Glutamatergic neuron (in vitro differentiated cells): ENCODE measurements at regions not wholly inside any gene's neighbourhood (a gene's known extent, or its start where the extent isn't known, plus 50 kb on each side); places are given as distances from the start of the nearest gene placed in this dataset.

Source experiments
- DNase-seq: peaks from one replicate; pipeline ENCODE4 v3.0.0; 2022
- H3K27ac Mint-ChIP-seq: one replicate; pipeline ENCODE4 v1.8.0; 2020; ENCODE audit warnings: mild to moderate bottlenecking, mixed read lengths, inconsistent platforms; ENCODE audit not compliant: unreplicated experiment
- H3K27me3 Mint-ChIP-seq: one replicate; pipeline ENCODE4 v1.8.0; 2020; ENCODE audit warnings: mild to moderate bottlenecking, moderate library complexity, mixed read lengths, inconsistent platforms; ENCODE audit not compliant: unreplicated experiment
- H3K36me3 Mint-ChIP-seq: one replicate; pipeline ENCODE4 v1.8.0; 2020; ENCODE audit warnings: mild to moderate bottlenecking, mixed read lengths, inconsistent platforms; ENCODE audit not compliant: unreplicated experiment
- H3K4me1 Mint-ChIP-seq: one replicate; pipeline ENCODE4 v1.8.0; 2020; ENCODE audit warnings: mild to moderate bottlenecking, low read depth, mixed read lengths, inconsistent platforms; ENCODE audit not compliant: unreplicated experiment
- H3K4me3 Mint-ChIP-seq: one replicate; pipeline ENCODE4 v1.8.0; 2020; ENCODE audit warnings: mild to moderate bottlenecking, mixed read lengths, inconsistent platforms; ENCODE audit not compliant: unreplicated experiment
- H3K9me3 Mint-ChIP-seq: one replicate; pipeline ENCODE4 v1.8.0; 2020; ENCODE audit warnings: mild to moderate bottlenecking, moderate library complexity, mixed read lengths, inconsistent platforms; ENCODE audit not compliant: unreplicated experiment
- TF ChIP-seq, protein P1 (sequence below): fragments of 200-600 bp; sonication (generic); IDR thresholded peaks from one replicate; pipeline ENCODE4 v1.5.0; 2021; ENCODE audit not compliant: partially characterized antibody, unreplicated experiment

- Mint-ChIP-seq H3K27me3 (no peaks in the 10 kb centered on the region), H3K4me1 (no peaks in the 10 kb centered on the region), H3K36me3 (no peaks in the 10 kb centered on the region), H3K9me3 (peaks cover 3% of the 10 kb centered on the region), H3K4me3 (no peak overlapping the region), H3K27ac (no peak overlapping the region)
- TF ChIP-seq, protein P1, sequence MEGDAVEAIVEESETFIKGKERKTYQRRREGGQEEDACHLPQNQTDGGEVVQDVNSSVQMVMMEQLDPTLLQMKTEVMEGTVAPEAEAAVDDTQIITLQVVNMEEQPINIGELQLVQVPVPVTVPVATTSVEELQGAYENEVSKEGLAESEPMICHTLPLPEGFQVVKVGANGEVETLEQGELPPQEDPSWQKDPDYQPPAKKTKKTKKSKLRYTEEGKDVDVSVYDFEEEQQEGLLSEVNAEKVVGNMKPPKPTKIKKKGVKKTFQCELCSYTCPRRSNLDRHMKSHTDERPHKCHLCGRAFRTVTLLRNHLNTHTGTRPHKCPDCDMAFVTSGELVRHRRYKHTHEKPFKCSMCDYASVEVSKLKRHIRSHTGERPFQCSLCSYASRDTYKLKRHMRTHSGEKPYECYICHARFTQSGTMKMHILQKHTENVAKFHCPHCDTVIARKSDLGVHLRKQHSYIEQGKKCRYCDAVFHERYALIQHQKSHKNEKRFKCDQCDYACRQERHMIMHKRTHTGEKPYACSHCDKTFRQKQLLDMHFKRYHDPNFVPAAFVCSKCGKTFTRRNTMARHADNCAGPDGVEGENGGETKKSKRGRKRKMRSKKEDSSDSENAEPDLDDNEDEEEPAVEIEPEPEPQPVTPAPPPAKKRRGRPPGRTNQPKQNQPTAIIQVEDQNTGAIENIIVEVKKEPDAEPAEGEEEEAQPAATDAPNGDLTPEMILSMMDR, result no peak
- no peak for DNase-seq
Observed at GRCh38 chr13:56988543-56988942, 152.2 kb upstream of the PRR20A start.

DNA sequence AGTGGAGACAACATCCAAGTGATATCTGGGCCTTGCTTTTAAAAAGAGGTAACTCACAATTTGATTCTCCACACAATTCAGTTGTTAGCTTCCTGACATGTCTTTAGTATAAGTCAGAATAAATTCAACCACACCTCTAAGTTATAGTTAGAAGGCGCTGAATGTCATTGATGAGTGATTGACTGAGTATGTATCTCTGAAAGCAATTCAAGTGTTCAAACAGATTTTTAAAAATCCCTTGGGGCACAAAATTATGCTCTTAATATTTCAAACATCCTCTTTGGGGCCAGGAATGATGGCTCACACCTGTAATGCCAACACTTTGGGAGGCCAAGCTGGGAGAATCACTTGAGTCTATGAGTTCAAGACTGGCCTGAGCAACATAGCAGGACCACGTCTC, 137.0 kb upstream of the PRR20A start:
- H3K4me3 Mint-ChIP-seq, result no peak overlapping the region
- no peaks in the 10 kb centered on the region for H3K4me1 Mint-ChIP-seq
- peaks cover 2% of the 10 kb centered on the region for H3K9me3 Mint-ChIP-seq

DNA sequence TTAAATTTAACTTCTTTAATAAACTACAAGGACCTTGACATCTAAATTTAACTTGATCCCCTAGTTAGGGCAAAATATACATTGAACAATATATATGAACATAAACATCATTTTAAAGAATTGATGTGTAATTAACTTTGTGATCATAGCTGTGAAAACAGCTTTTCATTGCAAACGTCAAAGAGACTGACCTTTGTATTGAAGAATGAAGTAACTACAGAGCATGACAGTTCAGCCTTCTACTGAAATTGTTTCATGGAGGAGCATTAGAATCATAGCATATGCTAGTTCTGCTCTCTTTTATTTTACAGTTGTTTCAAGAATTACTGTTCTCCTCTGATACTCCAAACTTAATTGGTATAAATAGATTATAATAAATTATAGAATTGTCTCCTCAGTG, 123.4 kb upstream of the PRR20A start:
- Mint-ChIP-seq H3K27ac (no peak overlapping the region), H3K36me3 (no peaks in the 10 kb centered on the region)

More for the DNA sequence above, 137.0 kb upstream of the PRR20A start:
- Mint-ChIP-seq H3K27ac (no peak overlapping the region), H3K27me3 (no peaks in the 10 kb centered on the region), H3K36me3 (no peaks in the 10 kb centered on the region)
- TF ChIP-seq, protein P1, result no peak
- DNase-seq, result no peak

GRCh38 chr13:57018915-57019314, 121.8 kb upstream of the PRR20A start:
- Mint-ChIP-seq H3K9me3 (peaks cover 2% of the 10 kb centered on the region), H3K4me3 (no peak overlapping the region), H3K4me1 (no peaks in the 10 kb centered on the region), H3K36me3 (peaks cover 4% of the 10 kb centered on the region), H3K27me3 (peaks cover 1% of the 10 kb centered on the region), H3K27ac (no peak overlapping the region)
- TF ChIP-seq, protein P1, result no peak
- no peak for DNase-seq

More for the DNA sequence above, 123.4 kb upstream of the PRR20A start:
- H3K4me1 Mint-ChIP-seq, result no peaks in the 10 kb centered on the region
- peaks cover 1% of the 10 kb centered on the region for H3K27me3 Mint-ChIP-seq
- TF ChIP-seq, protein P1, result no peak
- DNase-seq, result no peak
- peaks cover 2% of the 10 kb centered on the region for H3K9me3 Mint-ChIP-seq
- H3K4me3 Mint-ChIP-seq, result no peak overlapping the region

GRCh38 chr13:57030671-57031070, 110.0 kb upstream of the PRR20A start:
- H3K27me3 Mint-ChIP-seq, result no peaks in the 10 kb centered on the region
- H3K4me1 Mint-ChIP-seq, result no peaks in the 10 kb centered on the region
- DNase-seq, result no peak
- H3K9me3 Mint-ChIP-seq, result no peaks in the 10 kb centered on the region
- H3K27ac Mint-ChIP-seq, result no peak overlapping the region
- no peak overlapping the region for H3K4me3 Mint-ChIP-seq
- TF ChIP-seq, protein P1, result no peak
- H3K36me3 Mint-ChIP-seq, result no peaks in the 10 kb centered on the region
